HG02885 (cell line): ENCODE measurements at regions not wholly inside any gene's neighbourhood (a gene's known extent, or its start where the extent isn't known, plus 50 kb on each side); places are given as distances from the start of the nearest gene placed in this dataset.
"Not testable (repeated sequence)": the region's sequence is repeated elsewhere in the genome, so short reads cannot be mapped to it uniquely, and the experiment has no call there.

Source experiments
- ATAC-seq: cut with Tn5 transposase; IDR thresholded peaks from one replicate; pipeline ENCODE4 v1.9.1; 2021; ENCODE audit warnings: mild to moderate bottlenecking; ENCODE audit not compliant: unreplicated experiment, poor library complexity

GRCh38 chr7:126179916-126180315 lies 1072.8 kb downstream of the GRM8 start:
- ATAC-seq: no peak

- ATAC-seq: no peak
Observed at GRCh38 chr7:126178865-126179264, 1073.9 kb downstream of the GRM8 start.

DNA sequence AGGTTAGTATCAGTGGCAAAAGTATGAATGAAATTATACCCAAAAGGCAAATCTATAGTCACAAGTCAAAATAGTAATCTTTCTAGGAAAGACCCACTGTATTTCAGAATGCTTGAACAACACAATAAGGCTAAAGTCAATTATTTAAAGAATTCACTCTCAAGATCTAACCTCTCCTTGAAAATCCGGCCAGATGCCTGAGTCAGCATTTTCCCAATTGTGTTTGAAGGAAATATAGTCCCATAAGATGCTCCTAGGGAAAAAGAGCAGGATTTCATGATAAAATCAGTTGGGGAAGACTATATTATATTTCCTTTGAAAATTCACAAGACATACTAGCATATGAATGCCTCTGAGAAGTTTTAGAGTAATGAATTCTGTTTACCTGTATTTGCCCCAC lies 1075.0 kb downstream of the GRM8 start:
- no peak for ATAC-seq

GRCh38 chr7:126166645-126167044 lies 1086.1 kb downstream of the GRM8 start:
- no peak for ATAC-seq

DNA sequence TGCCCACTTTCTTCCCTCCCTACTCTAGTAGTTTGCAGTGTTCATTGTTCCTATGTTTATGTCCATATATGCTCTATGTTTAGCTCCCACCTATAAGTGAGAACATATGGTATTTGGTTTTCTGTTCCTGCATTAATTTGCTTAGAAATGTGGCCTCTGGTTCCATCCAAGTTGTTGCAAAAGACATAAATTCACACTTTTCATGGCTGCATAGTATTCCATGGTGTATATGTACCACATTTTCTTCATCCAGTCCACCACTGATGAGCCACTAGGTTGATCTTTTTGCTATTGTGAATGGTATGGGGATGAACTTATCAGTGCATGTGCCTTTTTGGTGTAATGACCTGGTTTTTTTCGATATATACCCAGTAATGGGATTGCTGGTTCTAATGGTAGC lies 1089.1 kb downstream of the GRM8 start:
- ATAC-seq: no peak

DNA sequence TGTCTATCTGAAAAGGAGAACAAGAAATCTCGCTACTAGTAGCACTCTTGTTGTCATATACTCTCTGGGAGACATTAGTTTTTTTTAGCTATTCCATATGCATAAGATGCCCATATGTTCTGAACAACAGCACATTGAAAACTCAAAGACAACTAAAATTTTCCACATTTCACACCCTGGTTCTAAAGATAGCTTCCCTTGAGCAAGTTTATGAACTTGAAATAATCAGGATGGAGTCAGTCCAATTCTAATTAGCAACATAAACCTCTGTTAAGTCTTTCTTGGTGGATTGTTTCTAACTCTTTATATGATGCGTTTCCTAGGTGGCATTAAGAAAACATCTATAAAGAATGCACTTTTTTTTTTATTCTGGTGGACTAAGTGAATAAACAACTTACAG lies 1095.3 kb downstream of the GRM8 start:
- ATAC-seq: no peak

GRCh38 chr7:126150278-126150958 lies 1102.3 kb downstream of the GRM8 start:
- ATAC-seq: no peak

GRCh38 chr7:126140858-126141466 lies 1111.8 kb downstream of the GRM8 start:
- ATAC-seq: no peak

DNA sequence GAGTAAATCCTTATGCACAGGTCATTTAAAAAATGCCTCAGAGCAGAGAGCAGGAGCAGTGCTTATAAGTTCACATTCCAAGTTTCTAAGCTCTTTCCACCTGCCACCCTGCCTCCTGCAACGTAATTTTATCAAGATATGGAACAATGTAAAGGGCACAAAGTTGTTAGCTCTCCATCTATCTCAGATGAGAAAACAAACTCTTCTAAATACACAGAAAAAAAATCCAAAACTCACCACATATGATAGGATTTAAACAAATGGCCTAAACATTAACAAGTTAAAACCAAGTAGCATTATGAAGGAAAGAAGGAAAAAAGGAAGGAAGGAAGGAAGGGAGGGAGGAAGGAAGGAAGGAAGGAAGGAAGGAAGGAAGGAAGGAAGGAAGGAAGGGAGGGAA lies 1132.8 kb downstream of the GRM8 start:
- no peak for ATAC-seq

DNA sequence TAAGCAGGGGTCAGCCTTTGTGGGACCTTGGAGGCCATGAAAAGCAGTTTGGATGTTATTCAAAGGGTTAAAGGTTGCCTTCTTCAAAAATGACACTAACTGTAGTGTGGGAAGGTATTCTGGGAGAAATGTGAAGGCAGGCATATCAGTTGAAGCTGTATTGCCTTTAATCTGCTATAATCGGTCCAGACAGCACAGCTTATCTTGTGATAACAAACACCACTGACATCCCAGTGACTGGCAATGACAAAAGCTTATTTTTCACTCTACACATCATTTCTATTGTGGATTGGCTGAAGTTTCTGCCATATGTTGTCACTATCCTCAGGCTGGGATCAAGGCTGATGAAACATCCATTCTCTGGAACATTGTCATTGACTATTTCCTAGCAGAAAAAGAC lies 1149.2 kb downstream of the GRM8 start:
- ATAC-seq: no peak

DNA sequence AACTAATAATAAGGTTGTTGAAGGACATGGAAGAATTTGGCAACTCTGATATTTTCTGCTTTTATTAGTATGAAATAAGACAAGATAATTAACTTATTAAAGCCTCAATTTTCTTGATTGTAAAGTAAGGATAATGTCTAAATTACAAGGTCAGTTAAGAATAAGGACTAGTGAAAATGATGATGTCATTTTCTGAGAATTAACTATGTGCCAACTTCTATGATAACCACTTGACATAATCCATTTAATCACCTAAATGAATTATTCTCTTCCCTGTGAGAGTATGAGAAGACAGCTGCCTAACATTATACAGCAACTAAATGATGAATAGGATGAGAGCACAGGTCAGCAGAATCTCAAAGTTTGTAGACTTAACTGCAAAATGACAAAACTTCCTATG lies 1153.4 kb upstream of the POT1 start:
- no peak for ATAC-seq

DNA sequence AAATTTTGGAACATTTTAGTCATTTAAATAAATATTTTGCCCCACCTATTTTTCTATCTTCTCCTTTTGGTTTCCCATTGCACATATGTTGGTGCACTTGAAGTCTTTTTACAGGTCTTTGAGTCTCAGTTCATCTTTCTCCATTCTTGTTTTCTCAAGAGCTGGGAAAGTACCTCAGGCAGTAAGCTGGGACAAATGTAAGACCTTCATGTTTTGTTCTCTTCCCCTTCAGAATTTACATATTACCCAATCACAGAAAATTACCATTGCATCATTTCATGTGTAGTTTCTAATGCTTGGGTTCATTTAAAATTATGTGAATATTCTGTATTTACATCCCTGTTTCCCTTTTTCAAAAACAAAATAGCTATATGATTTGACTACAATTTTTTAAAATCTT lies 1150.0 kb upstream of the POT1 start:
- ATAC-seq: peak; percentile 78

DNA sequence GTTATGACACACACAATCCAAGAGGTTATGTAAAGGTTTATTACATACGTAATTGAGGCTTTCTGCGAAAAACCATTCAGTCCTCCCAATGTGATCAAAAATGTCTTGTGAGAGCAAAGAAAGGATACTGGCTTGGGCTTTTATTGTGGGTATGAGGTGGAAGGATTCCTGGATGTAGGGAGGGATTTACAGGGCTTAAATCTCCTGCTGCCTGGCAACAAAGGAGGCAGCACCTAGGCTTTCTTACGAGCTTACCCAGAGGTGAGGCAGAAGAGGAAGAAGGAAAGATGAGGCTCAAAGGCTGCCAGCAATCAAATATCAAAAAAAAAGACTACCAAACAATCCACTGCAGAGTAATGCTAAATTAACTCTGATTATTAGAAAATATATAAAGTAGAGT lies 1149.5 kb upstream of the POT1 start:
- ATAC-seq: peak; percentile 14

GRCh38 chr7:126065766-126066165 lies 1136.1 kb upstream of the POT1 start:
- no peak for ATAC-seq

DNA sequence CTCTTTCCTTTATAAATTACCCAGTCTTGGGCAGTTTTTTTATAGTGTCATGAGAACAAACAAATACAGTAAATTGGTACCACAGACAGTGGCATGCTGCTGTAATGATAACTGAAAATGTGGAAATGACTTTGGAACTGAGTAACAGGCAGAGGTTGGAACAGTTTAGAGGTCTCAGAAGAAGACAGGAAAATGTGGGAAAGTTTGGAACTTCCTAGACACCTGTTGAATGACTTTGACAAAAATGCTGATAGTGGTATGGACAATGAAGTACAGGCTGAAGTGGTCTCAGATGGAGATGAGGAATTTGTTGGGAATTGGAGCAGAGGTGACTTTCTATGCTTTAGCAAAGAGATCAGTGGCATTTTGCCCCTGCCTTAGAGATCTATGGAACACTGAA lies 1128.4 kb upstream of the POT1 start:
- ATAC-seq: no peak

DNA sequence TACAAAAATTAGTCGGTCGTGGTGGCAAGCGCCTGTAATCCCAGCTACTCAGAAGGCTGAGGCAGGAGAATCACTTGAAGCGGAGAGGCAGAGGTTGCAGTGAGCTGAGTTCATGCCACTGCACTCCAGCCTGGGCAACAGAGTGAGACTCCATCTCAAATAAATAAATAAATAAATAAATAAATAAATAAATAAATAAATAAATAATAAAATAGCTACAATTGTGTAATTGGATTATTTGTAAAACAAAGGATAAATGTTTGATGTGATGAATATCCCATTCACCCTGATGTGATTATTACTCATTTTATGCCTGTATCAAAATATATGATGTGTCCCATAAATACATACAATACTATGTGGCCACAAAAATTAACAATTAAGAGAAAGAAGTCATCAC lies 1127.0 kb upstream of the POT1 start:
- not testable (repeated sequence) for ATAC-seq

DNA sequence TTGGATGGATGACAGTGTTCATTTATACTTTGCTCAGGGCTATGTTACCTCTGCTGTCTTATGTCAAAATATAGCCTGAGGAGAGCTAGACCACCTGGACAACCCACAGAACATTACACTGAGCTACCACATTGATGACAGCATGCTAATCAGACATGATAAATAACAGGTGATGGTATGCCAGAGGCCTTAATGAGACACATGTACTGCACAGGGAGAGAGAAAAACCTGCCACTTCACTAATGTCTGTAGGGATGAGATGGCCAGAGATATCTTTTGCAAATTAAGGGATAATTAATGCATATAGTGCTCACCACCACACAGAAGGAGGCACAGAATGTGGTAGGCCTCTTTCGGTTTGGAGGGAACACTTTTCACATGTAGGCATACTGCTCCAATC lies 1122.6 kb upstream of the POT1 start:
- ATAC-seq: no peak

DNA sequence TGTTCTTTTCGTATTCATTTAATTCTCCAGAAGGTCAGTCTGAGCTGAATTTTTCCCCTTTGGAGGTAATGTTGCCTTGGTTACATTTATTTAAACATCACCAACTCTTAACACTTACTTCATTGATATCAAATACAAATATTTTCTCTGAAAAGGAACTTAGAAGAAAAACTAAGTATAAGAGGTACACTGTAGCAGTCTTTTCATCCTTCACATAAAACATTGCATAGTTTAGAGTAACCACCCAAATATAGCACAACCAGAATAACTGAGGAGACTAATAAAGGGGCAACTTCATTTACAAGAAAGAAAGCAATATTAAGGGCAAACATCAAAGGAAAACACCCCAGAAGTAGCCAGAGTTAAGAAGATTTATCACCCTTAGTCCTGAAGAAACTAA lies 1115.0 kb upstream of the POT1 start:
- no peak for ATAC-seq

GRCh38 chr7:126041472-126041871 lies 1111.8 kb upstream of the POT1 start:
- no peak for ATAC-seq

DNA sequence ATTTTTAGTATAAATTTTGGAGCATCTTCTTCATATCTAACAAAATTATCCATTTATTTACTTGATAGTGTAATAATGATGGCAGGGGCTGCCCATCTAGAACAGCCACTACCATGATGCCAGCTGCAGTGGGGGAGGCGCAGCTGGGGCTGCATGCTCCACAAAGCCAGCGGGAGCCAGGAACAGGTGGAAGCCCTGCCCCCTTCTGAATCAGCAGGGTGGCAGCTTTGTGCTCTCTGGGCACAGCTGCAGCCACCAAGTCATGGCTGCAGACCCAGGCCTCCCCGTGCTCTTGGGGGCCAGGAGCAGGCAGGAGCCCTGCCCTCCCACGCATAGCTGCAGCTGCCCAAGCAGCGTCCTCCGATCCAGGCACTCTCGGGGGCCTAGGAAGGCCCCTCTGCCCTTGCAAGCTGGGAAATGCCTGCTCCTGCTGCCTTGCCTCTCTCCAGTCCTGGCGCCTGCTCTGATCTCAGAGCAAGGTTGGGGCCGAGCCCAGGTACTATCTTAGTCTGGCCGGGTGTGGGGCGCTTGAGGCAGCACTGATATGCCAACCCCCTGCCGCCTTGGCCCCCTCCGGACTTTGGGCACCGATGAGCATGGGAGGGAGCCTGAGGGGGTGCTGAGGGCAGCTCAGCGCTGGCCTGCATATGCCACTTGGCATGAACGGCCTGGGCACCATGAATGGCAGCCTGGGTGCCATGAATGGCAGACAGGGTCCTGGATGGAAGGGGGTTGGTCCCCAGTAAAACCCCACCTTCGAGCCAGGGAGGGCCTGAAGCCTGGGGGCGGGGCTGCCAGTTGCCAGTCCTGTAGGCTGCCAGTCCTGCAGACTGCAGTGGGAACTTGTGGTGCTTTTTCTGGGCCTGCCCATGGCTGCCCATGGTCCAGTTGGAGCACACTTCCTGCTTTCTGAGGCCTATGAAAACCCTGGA lies 1110.8 kb upstream of the POT1 start:
- no peak for ATAC-seq

GRCh38 chr7:126026421-126027088 lies 1096.9 kb upstream of the POT1 start:
- no peak for ATAC-seq
